Iris pigment epithelial cell (primary cell): ENCODE measurements at regions not wholly inside any gene's neighbourhood (a gene's known extent, or its start where the extent isn't known, plus 50 kb on each side); places are given as distances from the start of the nearest gene placed in this dataset.

Experiments used
- DNase-seq: peaks from one replicate; pipeline ENCODE4 v3.0.0-alpha.2; 2011; ENCODE audit warnings: low read depth

GRCh38 chr6:87847830-87848210 is 145.8 kb upstream of the AKIRIN2 start:
- DNase-seq, result no peak

GRCh38 chr6:87847135-87847829 is 145.2 kb upstream of the AKIRIN2 start:
- no peak for DNase-seq

GRCh38 chr6:87846434-87846833 is 144.4 kb upstream of the AKIRIN2 start:
- no peak for DNase-seq

- DNase-seq, result no peak
Observed at GRCh38 chr6:87840324-87840723, 138.3 kb upstream of the AKIRIN2 start.

GRCh38 chr6:87837876-87838275 is 135.8 kb upstream of the AKIRIN2 start:
- DNase-seq, result no peak

GRCh38 chr6:87837444-87837843 is 135.4 kb upstream of the AKIRIN2 start:
- no peak for DNase-seq

GRCh38 chr6:87832025-87832825 is 130.2 kb upstream of the AKIRIN2 start:
- peak; percentile 44 for DNase-seq

- DNase-seq, result no peak
Observed at GRCh38 chr6:87830907-87831306, 128.9 kb upstream of the AKIRIN2 start.

- no peak for DNase-seq
Observed at GRCh38 chr6:87829622-87830121, 127.6 kb upstream of the AKIRIN2 start.

GRCh38 chr6:87828044-87828443 is 126.0 kb upstream of the AKIRIN2 start:
- DNase-seq, result no peak

- DNase-seq, result no peak
Observed at GRCh38 chr6:87827346-87827745, 125.3 kb upstream of the AKIRIN2 start.

- DNase-seq, result no peak
Observed at GRCh38 chr6:87826424-87826823, 124.4 kb upstream of the AKIRIN2 start.

GRCh38 chr6:87825821-87826221 is 123.8 kb upstream of the AKIRIN2 start:
- no peak for DNase-seq

- no peak for DNase-seq
Observed at GRCh38 chr6:87824958-87825491, 123.0 kb upstream of the AKIRIN2 start.

GRCh38 chr6:87822011-87822410 is 120.0 kb upstream of the AKIRIN2 start:
- peak; percentile 38 for DNase-seq

- no peak for DNase-seq
Observed at GRCh38 chr6:87820343-87820984, 118.4 kb upstream of the AKIRIN2 start.

GRCh38 chr6:87817183-87817582 is 115.2 kb upstream of the AKIRIN2 start:
- DNase-seq, result peak; percentile 38

- peak; percentile 11 for DNase-seq
Observed at GRCh38 chr6:87815449-87815848, 113.4 kb upstream of the AKIRIN2 start.

GRCh38 chr6:87808005-87808757 is 106.1 kb upstream of the AKIRIN2 start:
- DNase-seq, result peak; percentile 42

- no peak for DNase-seq
Observed at GRCh38 chr6:87807475-87807874, 105.4 kb upstream of the AKIRIN2 start.

GRCh38 chr6:87806635-87807034 is 104.6 kb upstream of the AKIRIN2 start:
- no peak for DNase-seq

- no peak for DNase-seq
Observed at GRCh38 chr6:87806099-87806498, 104.1 kb upstream of the AKIRIN2 start.
